ENCODE measurements at regions not wholly inside any gene's neighbourhood (a gene's known extent, or its start where the extent isn't known, plus 50 kb on each side); places are given as distances from the start of the nearest gene placed in this dataset.

DNA sequence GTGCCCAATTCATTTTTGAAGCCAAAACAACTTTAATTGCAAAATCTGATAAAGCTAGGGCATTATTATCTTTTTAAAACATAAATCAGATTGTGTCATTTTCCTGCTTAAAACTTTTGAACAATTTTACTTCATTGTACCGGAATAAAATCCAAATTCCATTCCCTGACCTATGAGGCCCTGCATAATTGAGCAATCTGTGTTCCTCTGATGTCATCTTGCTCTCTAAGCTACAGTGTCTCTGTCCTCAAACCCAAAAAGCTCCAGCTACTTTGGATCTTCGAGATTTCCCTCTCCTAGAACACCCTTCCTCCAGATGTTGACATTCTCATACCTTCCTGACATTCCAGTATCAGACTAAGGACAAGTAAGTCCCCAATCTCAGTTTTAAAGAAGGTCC lies 395.9 kb downstream of the LRATD1 start:
- no peaks in the 10 kb centered on the region for H3K36me3 ChIP-seq
- 48 to 56% methylated on average over 2 of the region's 2 CpGs for WGBS, 2 donors (ENCODE audit: low coverage in 1 of 2)
- ATAC-seq: no peak
- TF ChIP-seq POLR2AphosphoS5 (IDR thresholded peaks at IDR 0.05): no peak
- TF ChIP-seq EP300 (IDR thresholded peaks at IDR 0.05): no peak
- no peak for TF ChIP-seq CTCF (IDR thresholded peaks at IDR 0.05)
- TF ChIP-seq POLR2A (IDR thresholded peaks at IDR 0.05): no peak
- no peaks in the 10 kb centered on the region for H3K9me3 ChIP-seq
- no peak overlapping the region for H3K27ac ChIP-seq
- H3K27me3 ChIP-seq: no peaks in the 10 kb centered on the region
- no peaks in the 10 kb centered on the region for H3K4me1 ChIP-seq
- no peak overlapping the region for H3K4me3 ChIP-seq

- no peaks in the 10 kb centered on the region for H3K4me1 ChIP-seq
- WGBS, 2 donors (ENCODE audit: low coverage in 1 of 2): 84 to 90% methylated on average over 3 to 4 of the region's 4 CpGs
- no peaks in the 10 kb centered on the region for H3K27me3 ChIP-seq
- TF ChIP-seq CTCF (IDR thresholded peaks at IDR 0.05) (no peak), EP300 (IDR thresholded peaks at IDR 0.05) (no peak), POLR2A (IDR thresholded peaks at IDR 0.05) (no peak), POLR2AphosphoS5 (IDR thresholded peaks at IDR 0.05) (no peak)
- H3K27ac ChIP-seq: no peak overlapping the region
- H3K36me3 ChIP-seq: no peaks in the 10 kb centered on the region
- no peaks in the 10 kb centered on the region for H3K9me3 ChIP-seq
- no peak for ATAC-seq
- no peak overlapping the region for H3K4me3 ChIP-seq
Observed at GRCh38 chr2:15031745-15032240, 399.3 kb downstream of the LRATD1 start.

DNA sequence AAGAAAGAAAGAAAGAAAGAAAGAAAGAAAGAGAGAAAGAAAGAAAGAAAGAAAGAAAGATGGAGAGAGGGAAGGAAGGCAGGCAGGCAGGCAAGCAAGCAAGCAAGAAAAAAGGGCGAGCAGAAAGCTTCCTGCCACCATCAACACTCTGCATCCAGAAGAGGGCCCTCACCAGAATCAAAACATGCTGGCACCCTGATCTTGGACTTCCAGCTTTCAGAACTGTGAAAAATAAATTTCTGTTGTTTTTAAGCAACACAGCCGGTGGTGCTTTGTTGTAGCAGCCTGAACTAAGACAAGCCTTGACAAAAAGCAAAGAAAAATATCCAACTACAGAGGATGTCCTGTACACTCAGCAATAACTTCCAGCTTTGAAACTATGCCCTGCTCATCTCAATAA lies 401.7 kb downstream of the LRATD1 start:
- peaks cover 0 to 4% (median 0%) of the 10 kb centered on the region in 3 donors for H3K4me1 ChIP-seq
- no peaks in the 10 kb centered on the region for H3K27me3 ChIP-seq
- ATAC-seq: no peak
- H3K9me3 ChIP-seq: no peaks in the 10 kb centered on the region
- WGBS, 2 donors (ENCODE audit: low coverage in 1 of 2): 10 to 58% methylated on average over 2 of the region's 2 CpGs
- H3K36me3 ChIP-seq: no peaks in the 10 kb centered on the region
- no peak overlapping the region for H3K27ac ChIP-seq
- H3K4me3 ChIP-seq: no peak overlapping the region
- TF ChIP-seq CTCF (IDR thresholded peaks at IDR 0.05) (no peak), EP300 (IDR thresholded peaks at IDR 0.05) (no peak), POLR2AphosphoS5 (IDR thresholded peaks at IDR 0.05) (no peak), POLR2A (IDR thresholded peaks at IDR 0.05) (no peak)

GRCh38 chr2:15034860-15035259 lies 402.3 kb downstream of the LRATD1 start:
- H3K4me1 ChIP-seq: peaks cover 0 to 4% (median 0%) of the 10 kb centered on the region in 3 donors
- no peaks in the 10 kb centered on the region for H3K27me3 ChIP-seq
- H3K9me3 ChIP-seq: no peaks in the 10 kb centered on the region
- no peaks in the 10 kb centered on the region for H3K36me3 ChIP-seq
- WGBS, 2 donors (ENCODE audit: low coverage in 1 of 2): 63 to 82% methylated on average over 2 of the region's 2 CpGs
- no peak overlapping the region for H3K4me3 ChIP-seq
- TF ChIP-seq EP300 (IDR thresholded peaks at IDR 0.05) (no peak), POLR2A (IDR thresholded peaks at IDR 0.05) (no peak), POLR2AphosphoS5 (IDR thresholded peaks at IDR 0.05) (no peak), CTCF (IDR thresholded peaks at IDR 0.05) (no peak)
- no peak for ATAC-seq
- H3K27ac ChIP-seq: no peak overlapping the region
